ENCODE measurements at regions not wholly inside any gene's neighbourhood (a gene's known extent, or its start where the extent isn't known, plus 50 kb on each side); places are given as distances from the start of the nearest gene placed in this dataset.

- no peaks in the 10 kb centered on the region for H3K9me3 ChIP-seq (replicated peaks; ENCODE audit: control insufficient read depth, low read depth, low read length)
- no peaks in the 10 kb centered on the region for H3K4me1 ChIP-seq (ENCODE audit: control insufficient read depth, insufficient read depth, low read length)
- H3K27me3 ChIP-seq (ENCODE audit: control insufficient read depth, insufficient read depth, low read length): no peaks in the 10 kb centered on the region
- no peak overlapping the region for H3K4me3 ChIP-seq (ENCODE audit: low read length)
- DNase-seq: no peak
- no peak overlapping the region for H3K27ac ChIP-seq (ENCODE audit: low read length)
- WGBS (ENCODE audit: insufficient coverage): no CpG with 5 or more reads among the region's 1 CpG
- H3K36me3 ChIP-seq (ENCODE audit: control insufficient read depth, insufficient read depth, low read length): peaks cover 22% of the 10 kb centered on the region
These were observed 101.7 kb downstream of the CYB561 start for GRCh38 chr17:63344383-63344782.

- no CpG with 5 or more reads among the region's 1 CpG for WGBS (ENCODE audit: insufficient coverage)
- Histone ChIP-seq H3K4me3 (ENCODE audit: low read length) (no peak overlapping the region), H3K27me3 (ENCODE audit: control insufficient read depth, insufficient read depth, low read length) (no peaks in the 10 kb centered on the region), H3K27ac (ENCODE audit: low read length) (no peak overlapping the region), H3K4me1 (ENCODE audit: control insufficient read depth, insufficient read depth, low read length) (no peaks in the 10 kb centered on the region), H3K9me3 (replicated peaks; ENCODE audit: control insufficient read depth, low read depth, low read length) (no peaks in the 10 kb centered on the region), H3K36me3 (ENCODE audit: control insufficient read depth, insufficient read depth, low read length) (peaks cover 19% of the 10 kb centered on the region)
- DNase-seq: peak; percentile 48
These were observed 100.5 kb downstream of the CYB561 start for GRCh38 chr17:63345611-63346010.

GRCh38 chr17:63347475-63347874, 98.6 kb downstream of the CYB561 start:
- Histone ChIP-seq H3K9me3 (replicated peaks; ENCODE audit: control insufficient read depth, low read depth, low read length) (no peaks in the 10 kb centered on the region), H3K27ac (ENCODE audit: low read length) (no peak overlapping the region), H3K4me1 (ENCODE audit: control insufficient read depth, insufficient read depth, low read length) (no peaks in the 10 kb centered on the region), H3K27me3 (ENCODE audit: control insufficient read depth, insufficient read depth, low read length) (no peaks in the 10 kb centered on the region), H3K4me3 (ENCODE audit: low read length) (no peak overlapping the region), H3K36me3 (ENCODE audit: control insufficient read depth, insufficient read depth, low read length) (peaks cover 12% of the 10 kb centered on the region)
- WGBS (ENCODE audit: insufficient coverage): no CpG with 5 or more reads among the region's 2 CpGs
- no peak for DNase-seq

- no peak overlapping the region for H3K4me3 ChIP-seq (ENCODE audit: low read length)
- H3K4me1 ChIP-seq (ENCODE audit: control insufficient read depth, insufficient read depth, low read length): no peaks in the 10 kb centered on the region
- no peaks in the 10 kb centered on the region for H3K27me3 ChIP-seq (ENCODE audit: control insufficient read depth, insufficient read depth, low read length)
- H3K36me3 ChIP-seq (ENCODE audit: control insufficient read depth, insufficient read depth, low read length): peaks cover 7% of the 10 kb centered on the region
- no peaks in the 10 kb centered on the region for H3K9me3 ChIP-seq (replicated peaks; ENCODE audit: control insufficient read depth, low read depth, low read length)
- no peak overlapping the region for H3K27ac ChIP-seq (ENCODE audit: low read length)
- peak; percentile 18 for DNase-seq
- WGBS (ENCODE audit: insufficient coverage): no CpG with 5 or more reads among the region's 3 CpGs
These were observed 96.6 kb downstream of the CYB561 start for GRCh38 chr17:63349478-63350000.

GRCh38 chr17:63350364-63350763, 95.7 kb downstream of the CYB561 start:
- H3K27ac ChIP-seq (ENCODE audit: low read length): no peak overlapping the region
- no peak for DNase-seq
- no CpG with 5 or more reads among the region's 4 CpGs for WGBS (ENCODE audit: insufficient coverage)
- peaks cover 9% of the 10 kb centered on the region for H3K36me3 ChIP-seq (ENCODE audit: control insufficient read depth, insufficient read depth, low read length)
- no peaks in the 10 kb centered on the region for H3K9me3 ChIP-seq (replicated peaks; ENCODE audit: control insufficient read depth, low read depth, low read length)
- no peaks in the 10 kb centered on the region for H3K4me1 ChIP-seq (ENCODE audit: control insufficient read depth, insufficient read depth, low read length)
- H3K27me3 ChIP-seq (ENCODE audit: control insufficient read depth, insufficient read depth, low read length): no peaks in the 10 kb centered on the region
- H3K4me3 ChIP-seq (ENCODE audit: low read length): no peak overlapping the region

- peaks cover 12% of the 10 kb centered on the region for H3K4me1 ChIP-seq (ENCODE audit: control insufficient read depth, insufficient read depth, low read length)
- H3K27me3 ChIP-seq (ENCODE audit: control insufficient read depth, insufficient read depth, low read length): no peaks in the 10 kb centered on the region
- H3K9me3 ChIP-seq (replicated peaks; ENCODE audit: control insufficient read depth, low read depth, low read length): no peaks in the 10 kb centered on the region
- H3K36me3 ChIP-seq (ENCODE audit: control insufficient read depth, insufficient read depth, low read length): peaks cover 4% of the 10 kb centered on the region
- peak; percentile 63 for DNase-seq
- no peak overlapping the region for H3K27ac ChIP-seq (ENCODE audit: low read length)
- no peak overlapping the region for H3K4me3 ChIP-seq (ENCODE audit: low read length)
- no CpG with 5 or more reads among the region's 4 CpGs for WGBS (ENCODE audit: insufficient coverage)
These were observed 91.8 kb downstream of the CYB561 start for GRCh38 chr17:63354256-63354655.

GRCh38 chr17:63356337-63356757, 89.8 kb downstream of the CYB561 start:
- H3K27me3 ChIP-seq (ENCODE audit: control insufficient read depth, insufficient read depth, low read length): no peaks in the 10 kb centered on the region
- H3K4me3 ChIP-seq (ENCODE audit: low read length): no peak overlapping the region
- DNase-seq: peak; percentile 79
- peak overlapping the region; percentile 77 for H3K27ac ChIP-seq (ENCODE audit: low read length)
- no CpG with 5 or more reads among the region's 1 CpG for WGBS (ENCODE audit: insufficient coverage)
- H3K9me3 ChIP-seq (replicated peaks; ENCODE audit: control insufficient read depth, low read depth, low read length): no peaks in the 10 kb centered on the region
- peaks cover 12% of the 10 kb centered on the region for H3K4me1 ChIP-seq (ENCODE audit: control insufficient read depth, insufficient read depth, low read length)
- H3K36me3 ChIP-seq (ENCODE audit: control insufficient read depth, insufficient read depth, low read length): peaks cover 10% of the 10 kb centered on the region

- no peaks in the 10 kb centered on the region for H3K27me3 ChIP-seq (ENCODE audit: control insufficient read depth, insufficient read depth, low read length)
- H3K36me3 ChIP-seq (ENCODE audit: control insufficient read depth, insufficient read depth, low read length): peaks cover 22% of the 10 kb centered on the region
- peak overlapping the region; percentile 37 for H3K27ac ChIP-seq (ENCODE audit: low read length)
- peak; percentile 28 for DNase-seq
- WGBS (ENCODE audit: insufficient coverage): 41% methylated on average over 3 of the region's 6 CpGs
- no peak overlapping the region for H3K4me3 ChIP-seq (ENCODE audit: low read length)
- H3K9me3 ChIP-seq (replicated peaks; ENCODE audit: control insufficient read depth, low read depth, low read length): peaks cover 5% of the 10 kb centered on the region
- H3K4me1 ChIP-seq (ENCODE audit: control insufficient read depth, insufficient read depth, low read length): peaks cover 12% of the 10 kb centered on the region
These were observed 87.8 kb downstream of the CYB561 start for GRCh38 chr17:63358111-63358839.

GRCh38 chr17:63358956-63359355, 87.2 kb downstream of the CYB561 start:
- H3K36me3 ChIP-seq (ENCODE audit: control insufficient read depth, insufficient read depth, low read length): peaks cover 22% of the 10 kb centered on the region
- no peak for DNase-seq
- H3K9me3 ChIP-seq (replicated peaks; ENCODE audit: control insufficient read depth, low read depth, low read length): peaks cover 5% of the 10 kb centered on the region
- H3K4me3 ChIP-seq (ENCODE audit: low read length): no peak overlapping the region
- peaks cover 12% of the 10 kb centered on the region for H3K4me1 ChIP-seq (ENCODE audit: control insufficient read depth, insufficient read depth, low read length)
- no peaks in the 10 kb centered on the region for H3K27me3 ChIP-seq (ENCODE audit: control insufficient read depth, insufficient read depth, low read length)
- no peak overlapping the region for H3K27ac ChIP-seq (ENCODE audit: low read length)
- no CpG with 5 or more reads among the region's 3 CpGs for WGBS (ENCODE audit: insufficient coverage)

- WGBS (ENCODE audit: insufficient coverage): 93% methylated on average over 6 of the region's 7 CpGs
- Histone ChIP-seq H3K4me1 (ENCODE audit: control insufficient read depth, insufficient read depth, low read length) (peaks cover 13% of the 10 kb centered on the region), H3K36me3 (ENCODE audit: control insufficient read depth, insufficient read depth, low read length) (peaks cover 18% of the 10 kb centered on the region), H3K4me3 (ENCODE audit: low read length) (no peak overlapping the region), H3K27me3 (ENCODE audit: control insufficient read depth, insufficient read depth, low read length) (no peaks in the 10 kb centered on the region), H3K27ac (ENCODE audit: low read length) (no peak overlapping the region), H3K9me3 (replicated peaks; ENCODE audit: control insufficient read depth, low read depth, low read length) (peaks cover 5% of the 10 kb centered on the region)
- DNase-seq: no peak
These were observed 84.9 kb downstream of the CYB561 start for GRCh38 chr17:63361182-63361581.

Data from muscle of leg (tissue), 3 donors.